ENCODE measurements at regions not wholly inside any gene's neighbourhood (a gene's known extent, or its start where the extent isn't known, plus 50 kb on each side); places are given as distances from the start of the nearest gene placed in this dataset.
"Not testable (repeated sequence)": the region's sequence is repeated elsewhere in the genome, so short reads cannot be mapped to it uniquely, and the experiment has no call there.

DNA sequence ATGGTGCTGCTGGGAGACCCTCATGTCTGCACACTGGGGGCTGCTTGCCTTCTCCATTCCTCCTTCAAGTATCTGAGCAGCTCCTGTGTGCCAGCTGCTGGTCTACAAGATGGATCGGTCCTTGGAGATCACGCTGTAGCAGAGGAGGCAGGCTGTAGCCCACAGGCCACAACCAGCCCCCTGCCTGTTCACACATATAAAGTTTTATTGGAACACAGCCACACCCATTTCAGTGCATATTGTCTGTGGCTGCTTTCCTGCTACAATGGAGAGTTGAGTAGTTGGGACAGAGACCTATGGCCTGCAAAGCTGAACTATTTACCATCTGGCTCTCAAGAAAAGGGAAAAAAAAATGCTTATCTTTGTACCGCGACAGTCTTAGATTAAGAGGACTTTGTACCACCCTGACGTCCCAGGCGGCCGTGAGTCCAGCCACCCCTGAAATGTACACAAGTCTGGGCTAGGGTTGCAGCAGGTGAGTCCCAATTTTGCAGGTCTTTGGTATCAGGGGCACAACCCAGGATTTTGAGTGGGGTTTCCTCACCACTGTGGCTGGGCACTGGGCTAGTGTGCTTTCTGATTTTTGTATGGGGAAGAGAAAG is 179.2 kb upstream of the OSBPL11 start:
- H3K4me3 Mint-ChIP-seq (ENCODE audit: unreplicated experiment) = peak overlapping the region; percentile 65
- H3K9me3 Mint-ChIP-seq (ENCODE audit: unreplicated experiment); POLR2A ChIA-PET; H3K27me3 Mint-ChIP-seq (ENCODE audit: insufficient read depth, unreplicated experiment); BruUV-seq (replicated peaks); CTCF ChIA-PET; H3K36me3 ChIP-seq (ENCODE audit: control insufficient read depth, insufficient read depth, low read length); H3K9me3 ChIP-seq; H3K4me1 ChIP-seq; H3K36me3 Mint-ChIP-seq (ENCODE audit: insufficient read depth, unreplicated experiment); H3K4me1 Mint-ChIP-seq (ENCODE audit: low read depth, unreplicated experiment); H3K4me3 ChIP-seq (ENCODE audit: low read depth, low read length); intact Hi-C loops (cut with micrococcal nuclease; ENCODE audit: unreplicated experiment); H3K27me3 ChIP-seq (replicated peaks; ENCODE audit: control insufficient read depth, insufficient read depth, low read length): not testable (repeated sequence)
- peak; percentile 11 to 43 for DNase-seq
- H3K27ac Mint-ChIP-seq (ENCODE audit: unreplicated experiment) = peak overlapping the region; percentile 88

- H3K4me3 ChIP-seq (ENCODE audit: low read depth, low read length); DNase-seq; H3K27me3 ChIP-seq (replicated peaks; ENCODE audit: control insufficient read depth, insufficient read depth, low read length); H3K4me1 ChIP-seq; POLR2A ChIA-PET; H3K27me3 Mint-ChIP-seq (ENCODE audit: insufficient read depth, unreplicated experiment); H3K9me3 ChIP-seq; BruUV-seq (replicated peaks); H3K36me3 Mint-ChIP-seq (ENCODE audit: insufficient read depth, unreplicated experiment); CTCF ChIA-PET; H3K9me3 Mint-ChIP-seq (ENCODE audit: unreplicated experiment); H3K36me3 ChIP-seq (ENCODE audit: control insufficient read depth, insufficient read depth, low read length); H3K4me1 Mint-ChIP-seq (ENCODE audit: low read depth, unreplicated experiment); intact Hi-C loops (cut with micrococcal nuclease; ENCODE audit: unreplicated experiment): not testable (repeated sequence)
- Mint-ChIP-seq H3K4me3 (ENCODE audit: unreplicated experiment) (peak overlapping the region; percentile 65), H3K27ac (ENCODE audit: unreplicated experiment) (peak overlapping the region; percentile 88)
Measured at GRCh38 chr3:125775106-125775505, 179.8 kb upstream of the OSBPL11 start.

DNA sequence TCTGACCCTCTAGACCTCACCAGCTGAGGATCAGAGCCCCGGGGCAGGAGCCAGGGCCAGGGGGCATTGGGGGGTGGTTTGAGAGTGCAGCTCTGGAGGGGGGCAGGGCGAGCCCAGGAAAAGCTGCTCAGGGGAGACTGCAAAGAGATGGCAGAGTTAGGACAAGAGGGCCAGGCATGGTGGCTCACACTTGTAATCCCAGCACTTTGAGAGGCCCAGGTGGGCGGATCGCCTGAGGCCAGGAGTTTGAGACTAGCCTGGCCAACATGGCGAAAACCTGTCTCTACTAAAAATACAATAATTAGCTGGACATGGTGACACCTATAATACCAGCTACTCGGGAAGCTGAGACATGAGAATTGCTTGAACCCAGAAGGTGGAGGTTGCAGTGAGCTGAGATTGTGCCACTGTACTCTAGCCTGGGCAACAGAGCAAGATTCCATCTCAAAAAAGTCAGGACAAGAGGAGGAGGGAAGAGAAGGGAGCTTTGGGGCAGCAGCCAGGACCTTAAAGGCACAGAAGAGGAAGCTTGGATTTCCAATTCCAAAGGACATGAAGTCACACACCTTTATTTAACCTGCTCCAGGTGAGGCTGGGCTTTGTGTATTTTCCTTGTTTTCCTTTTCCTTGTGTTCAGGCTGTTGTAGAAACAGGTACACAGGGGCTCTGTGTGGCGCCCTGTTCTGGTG is 180.5 kb upstream of the OSBPL11 start:
- DNase-seq; H3K27me3 ChIP-seq (replicated peaks; ENCODE audit: control insufficient read depth, insufficient read depth, low read length); BruUV-seq (replicated peaks); POLR2A ChIA-PET; H3K27me3 Mint-ChIP-seq (ENCODE audit: insufficient read depth, unreplicated experiment); H3K4me1 Mint-ChIP-seq (ENCODE audit: low read depth, unreplicated experiment); H3K9me3 ChIP-seq; intact Hi-C loops (cut with micrococcal nuclease; ENCODE audit: unreplicated experiment); H3K4me1 ChIP-seq; H3K4me3 ChIP-seq (ENCODE audit: low read depth, low read length); H3K27ac Mint-ChIP-seq (ENCODE audit: unreplicated experiment); H3K36me3 Mint-ChIP-seq (ENCODE audit: insufficient read depth, unreplicated experiment); CTCF ChIA-PET; H3K36me3 ChIP-seq (ENCODE audit: control insufficient read depth, insufficient read depth, low read length); H3K9me3 Mint-ChIP-seq (ENCODE audit: unreplicated experiment); H3K4me3 Mint-ChIP-seq (ENCODE audit: unreplicated experiment): not testable (repeated sequence)

DNA sequence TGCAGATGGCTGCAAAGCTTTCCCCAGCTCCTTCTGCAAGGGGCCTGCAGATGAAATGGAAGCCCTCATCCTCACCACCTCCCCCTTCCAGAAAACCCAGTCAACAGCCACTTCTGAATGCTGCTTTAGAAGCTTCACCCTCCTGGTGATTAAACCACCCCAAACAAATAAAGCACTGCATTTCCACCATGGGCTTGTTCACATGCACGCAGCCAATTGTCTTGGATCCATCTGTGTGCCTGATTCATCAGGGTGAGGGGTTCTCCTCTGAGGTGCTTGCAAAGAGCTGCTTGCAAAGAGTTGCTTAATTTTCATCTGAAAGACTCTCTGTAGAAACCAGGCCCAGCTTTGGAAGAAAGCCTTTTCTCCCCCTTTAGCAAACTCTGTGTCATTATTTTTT is 184.0 kb upstream of the OSBPL11 start:
- H3K36me3 Mint-ChIP-seq (ENCODE audit: insufficient read depth, unreplicated experiment); H3K4me3 ChIP-seq (ENCODE audit: low read depth, low read length); intact Hi-C loops (cut with micrococcal nuclease; ENCODE audit: unreplicated experiment); H3K27ac Mint-ChIP-seq (ENCODE audit: unreplicated experiment); CTCF ChIA-PET; H3K9me3 ChIP-seq; H3K9me3 Mint-ChIP-seq (ENCODE audit: unreplicated experiment); H3K27me3 Mint-ChIP-seq (ENCODE audit: insufficient read depth, unreplicated experiment); H3K4me1 ChIP-seq; POLR2A ChIA-PET; BruUV-seq (replicated peaks); H3K4me1 Mint-ChIP-seq (ENCODE audit: low read depth, unreplicated experiment); H3K36me3 ChIP-seq (ENCODE audit: control insufficient read depth, insufficient read depth, low read length); H3K27me3 ChIP-seq (replicated peaks; ENCODE audit: control insufficient read depth, insufficient read depth, low read length); DNase-seq; H3K4me3 Mint-ChIP-seq (ENCODE audit: unreplicated experiment): not testable (repeated sequence)

DNA sequence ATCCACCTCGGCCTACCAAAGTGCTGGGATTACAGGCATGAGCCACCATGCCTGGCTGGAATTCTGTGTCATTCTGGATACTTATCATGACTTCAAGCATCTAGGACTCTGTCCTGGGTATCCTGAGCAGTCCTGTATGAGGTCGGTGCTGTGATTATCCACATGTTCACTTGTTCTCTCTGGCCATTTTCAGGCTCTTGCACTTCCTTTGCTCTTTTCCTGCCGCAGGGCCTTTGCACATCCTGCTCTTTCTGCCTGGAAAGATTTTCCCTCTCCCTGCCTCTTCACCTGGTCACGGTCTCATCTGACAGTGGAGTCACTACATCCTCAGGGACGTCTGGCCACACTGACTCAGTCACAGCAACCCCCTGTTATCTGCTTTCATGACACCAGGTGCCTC is 184.6 kb upstream of the OSBPL11 start:
- H3K4me1 ChIP-seq; H3K9me3 Mint-ChIP-seq (ENCODE audit: unreplicated experiment); DNase-seq; H3K4me3 ChIP-seq (ENCODE audit: low read depth, low read length); H3K36me3 Mint-ChIP-seq (ENCODE audit: insufficient read depth, unreplicated experiment); H3K27ac Mint-ChIP-seq (ENCODE audit: unreplicated experiment); POLR2A ChIA-PET; H3K36me3 ChIP-seq (ENCODE audit: control insufficient read depth, insufficient read depth, low read length); CTCF ChIA-PET; H3K4me3 Mint-ChIP-seq (ENCODE audit: unreplicated experiment); H3K27me3 Mint-ChIP-seq (ENCODE audit: insufficient read depth, unreplicated experiment); H3K27me3 ChIP-seq (replicated peaks; ENCODE audit: control insufficient read depth, insufficient read depth, low read length); H3K4me1 Mint-ChIP-seq (ENCODE audit: low read depth, unreplicated experiment); intact Hi-C loops (cut with micrococcal nuclease; ENCODE audit: unreplicated experiment); BruUV-seq (replicated peaks); H3K9me3 ChIP-seq: not testable (repeated sequence)

- H3K27me3 Mint-ChIP-seq (ENCODE audit: insufficient read depth, unreplicated experiment); H3K9me3 Mint-ChIP-seq (ENCODE audit: unreplicated experiment); H3K9me3 ChIP-seq; H3K36me3 Mint-ChIP-seq (ENCODE audit: insufficient read depth, unreplicated experiment); intact Hi-C loops (cut with micrococcal nuclease; ENCODE audit: unreplicated experiment); H3K27me3 ChIP-seq (replicated peaks; ENCODE audit: control insufficient read depth, insufficient read depth, low read length); H3K36me3 ChIP-seq (ENCODE audit: control insufficient read depth, insufficient read depth, low read length); H3K4me1 ChIP-seq; H3K4me3 ChIP-seq (ENCODE audit: low read depth, low read length); DNase-seq; BruUV-seq (replicated peaks); CTCF ChIA-PET; H3K27ac Mint-ChIP-seq (ENCODE audit: unreplicated experiment); POLR2A ChIA-PET; H3K4me1 Mint-ChIP-seq (ENCODE audit: low read depth, unreplicated experiment); H3K4me3 Mint-ChIP-seq (ENCODE audit: unreplicated experiment): not testable (repeated sequence)
Measured at GRCh38 chr3:125781678-125782077, 186.4 kb upstream of the OSBPL11 start.

DNA sequence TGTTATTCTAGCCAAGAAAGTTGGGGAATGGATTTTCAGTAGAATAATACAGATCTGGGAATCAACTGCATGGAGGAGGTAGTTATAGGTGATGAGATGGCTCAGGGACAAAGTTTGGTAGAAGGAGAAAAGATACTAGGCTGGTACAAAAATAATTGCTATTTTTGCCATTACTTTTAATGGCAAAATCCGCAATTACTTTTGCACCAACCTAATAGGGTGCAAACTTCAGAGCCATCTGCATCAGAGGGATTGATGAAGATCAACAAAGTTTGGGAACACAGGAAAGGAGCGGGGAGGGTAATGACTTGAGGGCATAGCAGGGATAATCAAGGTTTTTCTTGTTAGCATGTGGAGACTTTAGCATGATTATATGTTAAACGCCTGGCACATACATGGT is 178.7 kb upstream of the ROPN1B start:
- POLR2A ChIA-PET; H3K27me3 ChIP-seq (replicated peaks; ENCODE audit: control insufficient read depth, insufficient read depth, low read length); H3K36me3 ChIP-seq (ENCODE audit: control insufficient read depth, insufficient read depth, low read length); H3K4me1 ChIP-seq; CTCF ChIA-PET; H3K9me3 ChIP-seq; H3K4me1 Mint-ChIP-seq (ENCODE audit: low read depth, unreplicated experiment); DNase-seq; H3K27me3 Mint-ChIP-seq (ENCODE audit: insufficient read depth, unreplicated experiment); H3K4me3 Mint-ChIP-seq (ENCODE audit: unreplicated experiment); BruUV-seq (replicated peaks); H3K27ac Mint-ChIP-seq (ENCODE audit: unreplicated experiment); H3K36me3 Mint-ChIP-seq (ENCODE audit: insufficient read depth, unreplicated experiment); H3K4me3 ChIP-seq (ENCODE audit: low read depth, low read length); intact Hi-C loops (cut with micrococcal nuclease; ENCODE audit: unreplicated experiment): not testable (repeated sequence)
- H3K9me3 Mint-ChIP-seq (ENCODE audit: unreplicated experiment) = peaks cover 15% of the 10 kb centered on the region

Data from Caco-2 (cell line).